Transverse colon (tissue), 4 donors: ENCODE measurements at regions not wholly inside any gene's neighbourhood (a gene's known extent, or its start where the extent isn't known, plus 50 kb on each side); places are given as distances from the start of the nearest gene placed in this dataset.

ENCODE experiments used
- POLR2AphosphoS5 ChIP-seq, 3 donors: sonication (generic); formaldehyde crosslinking; IDR thresholded peaks; one replicate each; pipeline ENCODE4 v1.6.1; 2016; ENCODE audit warnings: antibody characterized with exemption in 3 of 3
- TF ChIP-seq, protein P1 (sequence below), 5 experiments: fragments of 200-600 bp in 3 of 5; fragments of 450-650 bp in 2 of 5; sonication (generic) in 3 of 5; IDR thresholded peaks; 1 replicate in 2 of 5; 2 replicates in 3 of 5; pipeline ENCODE4 v1.5.1; 2016 to 2017; ENCODE audit warnings: antibody characterized with exemption in 5 of 5, inconsistent platforms in 3 of 5, mild to moderate bottlenecking in 2 of 5, moderate library complexity in 1 of 5

GRCh38 chr18:67092141-67092540 lies 424.4 kb downstream of the DSEL start:
- TF ChIP-seq, protein P1, sequence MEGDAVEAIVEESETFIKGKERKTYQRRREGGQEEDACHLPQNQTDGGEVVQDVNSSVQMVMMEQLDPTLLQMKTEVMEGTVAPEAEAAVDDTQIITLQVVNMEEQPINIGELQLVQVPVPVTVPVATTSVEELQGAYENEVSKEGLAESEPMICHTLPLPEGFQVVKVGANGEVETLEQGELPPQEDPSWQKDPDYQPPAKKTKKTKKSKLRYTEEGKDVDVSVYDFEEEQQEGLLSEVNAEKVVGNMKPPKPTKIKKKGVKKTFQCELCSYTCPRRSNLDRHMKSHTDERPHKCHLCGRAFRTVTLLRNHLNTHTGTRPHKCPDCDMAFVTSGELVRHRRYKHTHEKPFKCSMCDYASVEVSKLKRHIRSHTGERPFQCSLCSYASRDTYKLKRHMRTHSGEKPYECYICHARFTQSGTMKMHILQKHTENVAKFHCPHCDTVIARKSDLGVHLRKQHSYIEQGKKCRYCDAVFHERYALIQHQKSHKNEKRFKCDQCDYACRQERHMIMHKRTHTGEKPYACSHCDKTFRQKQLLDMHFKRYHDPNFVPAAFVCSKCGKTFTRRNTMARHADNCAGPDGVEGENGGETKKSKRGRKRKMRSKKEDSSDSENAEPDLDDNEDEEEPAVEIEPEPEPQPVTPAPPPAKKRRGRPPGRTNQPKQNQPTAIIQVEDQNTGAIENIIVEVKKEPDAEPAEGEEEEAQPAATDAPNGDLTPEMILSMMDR (IDR thresholded peaks at IDR 0.05): no peak
- TF ChIP-seq POLR2AphosphoS5 (IDR thresholded peaks at IDR 0.05): no peak
